Hepatocyte (in vitro differentiated cells): ENCODE measurements at regions not wholly inside any gene's neighbourhood (a gene's known extent, or its start where the extent isn't known, plus 50 kb on each side); places are given as distances from the start of the nearest gene placed in this dataset.

Experiments used
- DNase-seq: peaks from one replicate; pipeline ENCODE4 v3.0.0-alpha.2; 2016; ENCODE audit warnings: low spot score
- H2AFZ ChIP-seq: fragments of 200-600 bp; sonication (generic); 2 replicates; pipeline ENCODE4 v1.6.0; 2016; ENCODE audit warnings: antibody characterized with exemption, mild to moderate bottlenecking
- H3K27ac ChIP-seq: fragments of 200-600 bp; sonication (generic); 2 replicates; pipeline ENCODE4 v1.5.1; 2016; ENCODE audit warnings: mild to moderate bottlenecking
- H3K27me3 ChIP-seq: fragments of 200-600 bp; sonication (generic); 2 replicates; pipeline ENCODE4 v1.6.1; 2016
- H3K36me3 ChIP-seq: fragments of 200-600 bp; sonication (generic); replicated peaks from 2 replicates; pipeline ENCODE4 v1.5.1; 2016; ENCODE audit warnings: low read depth; ENCODE audit not compliant: insufficient read depth
- H3K4me1 ChIP-seq: fragments of 200-600 bp; sonication (generic); 2 replicates; pipeline ENCODE4 v1.5.1; 2016; ENCODE audit warnings: mild to moderate bottlenecking, moderate library complexity; ENCODE audit not compliant: insufficient read depth
- H3K4me2 ChIP-seq: fragments of 200-600 bp; sonication (generic); 2 replicates; pipeline ENCODE4 v1.6.0; 2016
- H3K4me3 ChIP-seq: fragments of 200-600 bp; sonication (generic); 2 replicates; pipeline ENCODE4 v1.5.1; 2016; ENCODE audit warnings: mild to moderate bottlenecking
- H3K79me2 ChIP-seq: fragments of 200-600 bp; sonication (generic); 2 replicates; pipeline ENCODE4 v1.6.0; 2017; ENCODE audit warnings: mild to moderate bottlenecking
- H3K9me2 ChIP-seq: fragments of 200-600 bp; sonication (generic); replicated peaks from 2 replicates; pipeline ENCODE4 v1.6.0; 2017; ENCODE audit warnings: mild to moderate bottlenecking; ENCODE audit not compliant: insufficient read depth
- H3K9me3 ChIP-seq: fragments of 200-600 bp; sonication (generic); 2 replicates; pipeline ENCODE4 v1.5.1; 2016; ENCODE audit warnings: low read depth, mild to moderate bottlenecking
- H4K20me1 ChIP-seq: fragments of 200-600 bp; sonication (generic); 2 replicates; pipeline ENCODE4 v1.6.0; 2016; ENCODE audit warnings: mild to moderate bottlenecking; ENCODE audit not compliant: insufficient read depth, poor library complexity, severe bottlenecking
- CTCF ChIP-seq: fragments of 200-600 bp; sonication (generic); IDR thresholded peaks from 2 replicates; pipeline ENCODE4 v1.5.1; 2016; ENCODE audit warnings: antibody characterized with exemption, mild to moderate bottlenecking; ENCODE audit not compliant: poor library complexity
- EZH2 ChIP-seq: fragments of 200-600 bp; sonication (generic); IDR thresholded peaks from 2 replicates; pipeline ENCODE4 v1.6.1; 2016; ENCODE audit warnings: antibody characterized with exemption, mild to moderate bottlenecking, borderline replicate concordance
- EZH2phosphoT487 ChIP-seq: fragments of 200-600 bp; sonication (generic); IDR thresholded peaks from one replicate; pipeline ENCODE4 v1.6.1; 2018; ENCODE audit warnings: antibody characterized with exemption, mild to moderate bottlenecking, low read depth, moderate library complexity; ENCODE audit not compliant: unreplicated experiment, severe bottlenecking
- WGBS: methylation state at CpG from one replicate; pipeline ENCODE4 v1.1.6; 2016; ENCODE audit warnings: low lambda C conversion rate; ENCODE audit errors: missing lambda C conversion rate; 5-methylcytosine and 5-hydroxymethylcytosine counted together

- Histone ChIP-seq H3K4me1 (peaks cover 7% of the 10 kb centered on the region), H4K20me1 (no peaks in the 10 kb centered on the region), H3K9me3 (no peaks in the 10 kb centered on the region), H3K27me3 (no peaks in the 10 kb centered on the region), H3K27ac (no peak overlapping the region), H3K4me3 (no peak overlapping the region), H3K79me2 (no peaks in the 10 kb centered on the region), H3K9me2 (no peaks in the 10 kb centered on the region), H3K4me2 (no peak overlapping the region), H3K36me3 (no peaks in the 10 kb centered on the region), H2AFZ (no peak overlapping the region)
- no peak for DNase-seq
- TF ChIP-seq EZH2 (no peak), CTCF (no peak), EZH2phosphoT487 (no peak)
- 47% methylated on average over 3 of the region's 3 CpGs for WGBS
Measured at GRCh38 chr2:47301277-47301618, 67.9 kb upstream of the EPCAM start.

- Histone ChIP-seq H4K20me1 (no peaks in the 10 kb centered on the region), H2AFZ (no peak overlapping the region), H3K4me2 (no peak overlapping the region), H3K27me3 (no peaks in the 10 kb centered on the region), H3K4me3 (no peak overlapping the region), H3K79me2 (no peaks in the 10 kb centered on the region), H3K9me2 (no peaks in the 10 kb centered on the region), H3K9me3 (no peaks in the 10 kb centered on the region), H3K36me3 (no peaks in the 10 kb centered on the region), H3K27ac (no peak overlapping the region), H3K4me1 (peaks cover 7% of the 10 kb centered on the region)
- TF ChIP-seq CTCF, result no peak
- TF ChIP-seq EZH2, result no peak
- no peak for TF ChIP-seq EZH2phosphoT487
- WGBS, result 91% methylated on average over 3 of the region's 3 CpGs
- no peak for DNase-seq
Measured at GRCh38 chr2:47300609-47301276, 68.4 kb upstream of the EPCAM start.

- WGBS, result 81% methylated on average over 1 of the region's 1 CpG
- no peak for DNase-seq
- no peaks in the 10 kb centered on the region for H3K9me2 ChIP-seq
- peaks cover 7% of the 10 kb centered on the region for H3K4me1 ChIP-seq
- H3K27ac ChIP-seq, result no peak overlapping the region
- H3K9me3 ChIP-seq, result no peaks in the 10 kb centered on the region
- H2AFZ ChIP-seq, result no peak overlapping the region
- H4K20me1 ChIP-seq, result no peaks in the 10 kb centered on the region
- no peak overlapping the region for H3K4me3 ChIP-seq
- H3K27me3 ChIP-seq, result no peaks in the 10 kb centered on the region
- TF ChIP-seq CTCF (no peak), EZH2 (no peak), EZH2phosphoT487 (no peak)
- H3K36me3 ChIP-seq, result no peaks in the 10 kb centered on the region
- no peak overlapping the region for H3K4me2 ChIP-seq
- H3K79me2 ChIP-seq, result no peaks in the 10 kb centered on the region
Measured at GRCh38 chr2:47300081-47300480, 69.0 kb upstream of the EPCAM start.
